Tibial nerve (tissue), 4 donors: ENCODE measurements at regions not wholly inside any gene's neighbourhood (a gene's known extent, or its start where the extent isn't known, plus 50 kb on each side); places are given as distances from the start of the nearest gene placed in this dataset.

Source experiments
- EP300 ChIP-seq, 2 donors: sonication (generic); formaldehyde crosslinking; IDR thresholded peaks; one replicate each; pipeline ENCODE4 v1.6.1; 2017; ENCODE audit warnings: antibody characterized with exemption in 2 of 2, mild to moderate bottlenecking in 1 of 2
- POLR2A ChIP-seq, 2 donors: fragments of 450-650 bp; IDR thresholded peaks; one replicate each; pipeline ENCODE4 v1.6.1; 2017; ENCODE audit warnings: antibody characterized with exemption in 2 of 2, mild to moderate bottlenecking in 2 of 2, moderate library complexity in 2 of 2
- TF ChIP-seq, protein P1 (sequence below), 5 experiments: fragments of 200-600 bp in 3 of 5; fragments of 450-650 bp in 2 of 5; sonication (generic) in 3 of 5; IDR thresholded peaks; one replicate each; pipeline ENCODE4 v1.5.1; 2016 to 2019; ENCODE audit warnings: antibody characterized with exemption in 5 of 5, mild to moderate bottlenecking in 3 of 5, moderate library complexity in 2 of 5

DNA sequence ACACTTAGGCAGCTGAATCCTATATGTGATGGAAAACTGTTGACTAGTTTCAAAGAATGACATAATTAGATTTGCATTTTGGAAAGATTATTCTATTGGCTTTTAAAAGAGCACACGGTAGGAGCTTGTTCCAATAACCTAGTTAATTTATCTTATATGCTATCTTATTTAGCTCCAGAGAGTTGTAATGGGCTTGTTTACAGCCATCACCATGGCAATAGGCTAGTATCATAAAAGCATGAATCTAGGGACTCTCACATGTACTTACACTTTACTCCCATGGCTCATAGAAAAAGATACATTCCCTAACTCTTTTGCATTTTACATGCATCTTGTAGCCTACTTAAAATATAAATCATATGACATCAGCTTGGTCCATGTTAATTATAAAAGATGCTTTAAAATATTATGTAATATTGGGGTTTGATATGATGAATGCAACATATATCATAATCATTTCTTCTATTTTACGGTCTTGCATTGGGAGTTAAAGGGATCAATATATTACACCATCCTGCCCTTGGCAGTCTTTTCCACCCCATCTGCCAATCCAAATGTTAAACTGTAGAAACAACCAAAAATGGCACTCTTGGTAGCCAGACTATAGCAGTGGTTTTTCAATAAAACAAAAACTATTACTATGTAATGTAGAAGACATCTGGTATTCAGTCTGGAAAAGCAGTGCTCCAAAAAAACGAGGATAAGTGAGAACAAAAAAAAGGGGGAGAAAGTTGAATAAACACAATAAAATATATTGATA is 2254.0 kb downstream of the LRRC4C start:
- TF ChIP-seq, protein P1, sequence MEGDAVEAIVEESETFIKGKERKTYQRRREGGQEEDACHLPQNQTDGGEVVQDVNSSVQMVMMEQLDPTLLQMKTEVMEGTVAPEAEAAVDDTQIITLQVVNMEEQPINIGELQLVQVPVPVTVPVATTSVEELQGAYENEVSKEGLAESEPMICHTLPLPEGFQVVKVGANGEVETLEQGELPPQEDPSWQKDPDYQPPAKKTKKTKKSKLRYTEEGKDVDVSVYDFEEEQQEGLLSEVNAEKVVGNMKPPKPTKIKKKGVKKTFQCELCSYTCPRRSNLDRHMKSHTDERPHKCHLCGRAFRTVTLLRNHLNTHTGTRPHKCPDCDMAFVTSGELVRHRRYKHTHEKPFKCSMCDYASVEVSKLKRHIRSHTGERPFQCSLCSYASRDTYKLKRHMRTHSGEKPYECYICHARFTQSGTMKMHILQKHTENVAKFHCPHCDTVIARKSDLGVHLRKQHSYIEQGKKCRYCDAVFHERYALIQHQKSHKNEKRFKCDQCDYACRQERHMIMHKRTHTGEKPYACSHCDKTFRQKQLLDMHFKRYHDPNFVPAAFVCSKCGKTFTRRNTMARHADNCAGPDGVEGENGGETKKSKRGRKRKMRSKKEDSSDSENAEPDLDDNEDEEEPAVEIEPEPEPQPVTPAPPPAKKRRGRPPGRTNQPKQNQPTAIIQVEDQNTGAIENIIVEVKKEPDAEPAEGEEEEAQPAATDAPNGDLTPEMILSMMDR (IDR thresholded peaks at IDR 0.05), result no peak
- TF ChIP-seq POLR2A (IDR thresholded peaks at IDR 0.05), result no peak
- TF ChIP-seq EP300 (IDR thresholded peaks at IDR 0.05), result no peak
